ENCODE measurements at regions not wholly inside any gene's neighbourhood (a gene's known extent, or its start where the extent isn't known, plus 50 kb on each side); places are given as distances from the start of the nearest gene placed in this dataset.

- Mint-ChIP-seq H3K9me3 (no peaks in the 10 kb centered on the region), H3K27ac (no peak overlapping the region), H3K36me3 (ENCODE audit: low read depth) (no peaks in the 10 kb centered on the region), H3K4me1 (no peaks in the 10 kb centered on the region), H3K27me3 (peaks cover 3% of the 10 kb centered on the region), H3K4me3 (no peak overlapping the region)
- no peak for ATAC-seq (replicated peaks)
Measured at GRCh38 chr10:70990681-70991080, 102.3 kb upstream of the PCBD1 start.

DNA sequence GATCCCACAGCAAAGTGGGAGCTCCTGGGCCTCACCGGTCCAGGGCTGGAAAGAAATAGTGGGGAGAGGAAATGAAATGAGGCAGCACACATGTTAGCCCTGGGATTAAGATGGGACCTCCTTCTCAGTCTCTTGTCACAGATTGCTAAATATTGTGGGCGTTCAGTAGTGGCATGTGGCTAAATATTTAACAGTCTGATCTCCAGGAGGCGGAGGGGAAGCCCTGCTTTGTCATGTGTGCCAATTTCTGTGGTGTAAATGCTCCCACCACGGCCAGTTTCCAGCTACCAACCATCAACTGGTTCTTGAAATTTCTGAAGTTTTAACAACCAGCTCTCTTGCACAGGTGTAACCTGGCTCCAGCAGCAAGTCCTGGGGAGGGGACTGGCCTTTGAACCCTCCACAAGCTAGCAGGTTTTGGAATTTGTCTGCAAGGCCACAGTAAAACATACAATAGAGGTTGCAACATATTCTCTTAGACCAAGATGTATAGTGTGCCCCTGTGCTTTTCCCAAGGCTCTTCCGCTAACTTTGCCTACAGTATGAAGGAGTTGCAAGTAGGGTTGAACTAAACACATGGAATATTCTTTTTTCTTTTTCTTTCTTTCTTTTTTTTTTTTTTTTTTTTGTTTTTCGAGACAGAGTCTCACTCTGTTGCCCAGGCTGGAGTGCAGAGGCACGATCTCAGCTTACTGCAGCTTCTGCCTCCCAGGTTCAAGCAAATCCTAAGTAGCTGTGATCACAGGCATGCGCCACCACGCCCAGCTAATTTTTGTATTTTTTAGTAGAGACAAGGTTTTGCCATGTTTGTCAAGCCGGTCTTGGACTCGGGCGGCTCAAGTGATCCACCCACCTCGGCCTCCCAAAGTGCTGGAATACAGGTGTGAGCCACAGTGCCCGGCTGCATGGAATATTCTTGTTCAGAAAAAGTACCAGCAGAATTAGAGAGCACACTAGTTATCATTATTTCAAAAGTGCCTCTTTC is 103.1 kb upstream of the PCBD1 start:
- ATAC-seq (replicated peaks) = no peak

DNA sequence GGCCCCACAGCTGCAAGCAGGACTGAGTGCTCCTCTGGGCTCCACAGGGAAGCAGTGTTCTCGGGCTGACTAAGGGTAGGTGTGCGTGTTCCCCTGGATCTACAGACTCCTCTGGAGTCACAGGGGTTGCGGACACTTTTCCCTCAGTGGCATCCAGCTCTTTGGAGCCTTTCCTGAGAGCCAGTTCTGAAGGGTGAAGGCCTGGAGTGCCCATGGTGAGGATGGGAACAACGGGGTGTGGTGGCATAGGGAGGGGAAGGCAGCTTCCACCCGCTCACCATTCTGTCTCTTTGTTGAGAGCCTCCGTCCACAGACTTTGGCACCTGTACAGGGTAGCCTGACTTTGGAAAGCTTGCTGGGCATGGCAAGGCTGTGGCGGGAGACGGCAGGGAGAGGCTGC is 104.1 kb upstream of the PCBD1 start:
- H3K4me3 Mint-ChIP-seq = no peak overlapping the region
- no peaks in the 10 kb centered on the region for H3K9me3 Mint-ChIP-seq
- H3K27ac Mint-ChIP-seq = no peak overlapping the region
- peaks cover 14% of the 10 kb centered on the region for H3K27me3 Mint-ChIP-seq
- no peak for ATAC-seq (replicated peaks)
- no peaks in the 10 kb centered on the region for H3K36me3 Mint-ChIP-seq (ENCODE audit: low read depth)
- no peaks in the 10 kb centered on the region for H3K4me1 Mint-ChIP-seq

More for the DNA sequence above, 103.1 kb upstream of the PCBD1 start:
- H3K9me3 Mint-ChIP-seq = no peaks in the 10 kb centered on the region
- H3K4me1 Mint-ChIP-seq = no peaks in the 10 kb centered on the region
- no peaks in the 10 kb centered on the region for H3K36me3 Mint-ChIP-seq (ENCODE audit: low read depth)
- H3K27me3 Mint-ChIP-seq = peaks cover 9% of the 10 kb centered on the region
- H3K27ac Mint-ChIP-seq = no peak overlapping the region
- H3K4me3 Mint-ChIP-seq = no peak overlapping the region

GRCh38 chr10:70993051-70993450 is 104.7 kb upstream of the PCBD1 start:
- Mint-ChIP-seq H3K4me1 (no peaks in the 10 kb centered on the region), H3K27ac (no peak overlapping the region), H3K36me3 (ENCODE audit: low read depth) (no peaks in the 10 kb centered on the region), H3K4me3 (no peak overlapping the region), H3K27me3 (peaks cover 16% of the 10 kb centered on the region), H3K9me3 (no peaks in the 10 kb centered on the region)
- no peak for ATAC-seq (replicated peaks)

GRCh38 chr10:70996549-70996948 is 108.2 kb upstream of the PCBD1 start:
- Mint-ChIP-seq H3K36me3 (ENCODE audit: low read depth) (no peaks in the 10 kb centered on the region), H3K4me3 (no peak overlapping the region), H3K27ac (no peak overlapping the region), H3K27me3 (peaks cover 30% of the 10 kb centered on the region), H3K4me1 (no peaks in the 10 kb centered on the region), H3K9me3 (peaks cover 5% of the 10 kb centered on the region)
- ATAC-seq (replicated peaks) = no peak

- no peaks in the 10 kb centered on the region for H3K4me1 Mint-ChIP-seq
- no peak overlapping the region for H3K27ac Mint-ChIP-seq
- H3K36me3 Mint-ChIP-seq (ENCODE audit: low read depth) = no peaks in the 10 kb centered on the region
- H3K4me3 Mint-ChIP-seq = no peak overlapping the region
- peaks cover 30% of the 10 kb centered on the region for H3K27me3 Mint-ChIP-seq
- no peak for ATAC-seq (replicated peaks)
- peaks cover 5% of the 10 kb centered on the region for H3K9me3 Mint-ChIP-seq
Measured at GRCh38 chr10:70997236-70997635, 108.9 kb upstream of the PCBD1 start.

DNA sequence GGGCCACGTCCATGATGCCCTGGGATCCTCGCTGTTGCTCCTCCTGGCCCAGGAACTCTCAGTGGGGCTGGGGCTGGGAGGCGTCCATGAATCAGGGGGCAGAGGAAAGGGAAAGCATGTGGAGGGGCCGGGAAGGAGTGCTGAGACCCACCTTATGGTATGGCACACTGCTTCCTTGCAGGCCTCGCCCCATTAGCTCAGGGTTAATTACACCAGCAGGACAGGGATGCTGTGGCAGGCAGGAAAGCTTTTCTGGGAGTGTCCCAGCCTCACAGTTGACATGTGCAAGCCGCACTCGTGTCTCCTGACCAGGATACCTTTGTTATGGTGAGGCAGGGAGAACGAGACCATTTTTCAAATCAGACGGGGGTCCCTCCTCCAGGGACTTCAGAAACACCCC is 109.7 kb upstream of the PCBD1 start:
- no peak for ATAC-seq (replicated peaks)

GRCh38 chr10:71001470-71001869 is 113.1 kb upstream of the PCBD1 start:
- H3K36me3 Mint-ChIP-seq (ENCODE audit: low read depth) = no peaks in the 10 kb centered on the region
- ATAC-seq (replicated peaks) = no peak
- no peak overlapping the region for H3K4me3 Mint-ChIP-seq
- no peaks in the 10 kb centered on the region for H3K4me1 Mint-ChIP-seq
- H3K27me3 Mint-ChIP-seq = peaks cover 21% of the 10 kb centered on the region
- H3K9me3 Mint-ChIP-seq = peaks cover 5% of the 10 kb centered on the region
- H3K27ac Mint-ChIP-seq = no peak overlapping the region

More for the DNA sequence above, 109.7 kb upstream of the PCBD1 start:
- Mint-ChIP-seq H3K4me3 (no peak overlapping the region), H3K27ac (no peak overlapping the region), H3K27me3 (peaks cover 30% of the 10 kb centered on the region), H3K36me3 (ENCODE audit: low read depth) (no peaks in the 10 kb centered on the region), H3K4me1 (no peaks in the 10 kb centered on the region), H3K9me3 (peaks cover 5% of the 10 kb centered on the region)

DNA sequence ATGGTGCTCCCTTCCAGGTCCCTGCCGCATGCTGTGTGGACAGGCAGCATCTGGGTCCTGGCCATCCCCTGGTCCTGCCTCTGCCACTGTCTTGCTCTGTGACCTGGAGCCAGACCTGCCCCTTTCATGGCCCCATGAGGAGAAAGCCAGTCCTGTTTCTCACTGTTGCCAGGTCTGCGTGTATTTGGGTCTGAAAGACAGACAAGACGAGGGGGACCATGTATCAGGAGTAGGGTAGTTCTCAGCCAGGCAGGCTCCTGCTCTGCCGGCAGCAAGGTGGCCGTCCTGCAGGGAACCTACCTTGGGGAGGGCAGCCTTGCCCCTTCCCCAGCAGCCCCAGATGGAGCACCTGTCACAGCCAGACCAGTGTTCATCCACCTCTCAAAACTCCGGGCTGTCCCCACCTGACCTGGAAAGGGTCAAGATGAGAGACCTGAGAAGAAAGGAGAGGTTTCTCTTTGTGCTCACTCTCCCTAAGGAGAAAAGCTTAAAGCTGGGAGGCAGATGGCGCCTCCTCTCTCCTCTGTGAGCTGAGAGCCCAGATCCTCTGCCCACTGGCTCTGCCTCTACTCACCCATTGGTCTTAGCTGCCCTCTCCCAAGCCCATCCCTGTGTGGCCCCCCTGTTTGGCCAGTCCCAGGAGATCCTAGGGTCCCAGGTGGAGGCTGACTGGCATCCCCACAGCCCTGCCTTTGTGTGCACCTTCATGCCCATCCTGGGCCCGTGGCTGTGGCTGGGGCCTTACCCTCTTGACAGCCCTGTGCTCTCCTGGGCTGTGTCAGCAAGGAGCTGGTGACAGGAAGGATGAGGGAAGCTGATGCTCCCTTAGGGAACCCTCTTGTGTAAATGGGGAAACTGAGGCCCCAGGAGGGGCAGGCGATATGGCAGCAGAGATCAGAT is 116.1 kb upstream of the PCBD1 start:
- no peaks in the 10 kb centered on the region for H3K4me1 Mint-ChIP-seq
- no peaks in the 10 kb centered on the region for H3K36me3 Mint-ChIP-seq (ENCODE audit: low read depth)
- ATAC-seq (replicated peaks) = no peak
- H3K9me3 Mint-ChIP-seq = peaks cover 4% of the 10 kb centered on the region
- no peak overlapping the region for H3K4me3 Mint-ChIP-seq
- no peak overlapping the region for H3K27ac Mint-ChIP-seq
- H3K27me3 Mint-ChIP-seq = peaks cover 12% of the 10 kb centered on the region

GRCh38 chr10:71005337-71006305 is 117.3 kb upstream of the PCBD1 start:
- ATAC-seq (replicated peaks) = no peak
- Mint-ChIP-seq H3K27me3 (peaks cover 7% of the 10 kb centered on the region), H3K9me3 (no peaks in the 10 kb centered on the region), H3K4me1 (no peaks in the 10 kb centered on the region), H3K4me3 (no peak overlapping the region), H3K27ac (no peak overlapping the region), H3K36me3 (ENCODE audit: low read depth) (no peaks in the 10 kb centered on the region)

DNA sequence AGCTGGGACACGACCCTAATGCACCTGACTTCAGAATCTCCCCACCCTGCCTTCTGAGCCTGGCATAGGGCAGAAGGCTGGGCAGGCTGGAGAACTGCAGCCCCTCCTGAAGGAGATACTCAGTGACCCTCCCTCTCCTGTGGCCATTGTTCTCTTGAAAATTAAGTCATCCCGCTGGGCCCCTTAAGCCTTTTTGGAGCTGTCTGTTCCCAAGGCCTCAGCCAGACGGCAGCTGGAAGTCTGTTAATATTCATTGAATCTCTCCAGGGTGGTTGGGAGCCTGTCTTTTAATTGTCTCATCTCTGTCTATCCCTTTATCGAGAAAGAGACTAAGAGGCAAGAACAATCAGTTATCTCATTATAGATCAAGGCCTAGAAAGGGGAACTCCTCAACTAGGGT is 118.1 kb upstream of the PCBD1 start:
- Mint-ChIP-seq H3K4me3 (no peak overlapping the region), H3K27ac (no peak overlapping the region), H3K36me3 (ENCODE audit: low read depth) (no peaks in the 10 kb centered on the region), H3K9me3 (no peaks in the 10 kb centered on the region), H3K4me1 (no peaks in the 10 kb centered on the region), H3K27me3 (peaks cover 5% of the 10 kb centered on the region)
- no peak for ATAC-seq (replicated peaks)

GRCh38 chr10:71007516-71007915 is 119.2 kb upstream of the PCBD1 start:
- peaks cover 5% of the 10 kb centered on the region for H3K27me3 Mint-ChIP-seq
- no peak for ATAC-seq (replicated peaks)
- no peaks in the 10 kb centered on the region for H3K9me3 Mint-ChIP-seq
- H3K27ac Mint-ChIP-seq = no peak overlapping the region
- H3K4me1 Mint-ChIP-seq = no peaks in the 10 kb centered on the region
- H3K36me3 Mint-ChIP-seq (ENCODE audit: low read depth) = no peaks in the 10 kb centered on the region
- H3K4me3 Mint-ChIP-seq = no peak overlapping the region

GRCh38 chr10:71008150-71008549 is 119.8 kb upstream of the PCBD1 start:
- Mint-ChIP-seq H3K4me1 (no peaks in the 10 kb centered on the region), H3K4me3 (no peak overlapping the region), H3K9me3 (no peaks in the 10 kb centered on the region), H3K36me3 (ENCODE audit: low read depth) (no peaks in the 10 kb centered on the region), H3K27ac (no peak overlapping the region), H3K27me3 (peaks cover 5% of the 10 kb centered on the region)
- no peak for ATAC-seq (replicated peaks)

DNA sequence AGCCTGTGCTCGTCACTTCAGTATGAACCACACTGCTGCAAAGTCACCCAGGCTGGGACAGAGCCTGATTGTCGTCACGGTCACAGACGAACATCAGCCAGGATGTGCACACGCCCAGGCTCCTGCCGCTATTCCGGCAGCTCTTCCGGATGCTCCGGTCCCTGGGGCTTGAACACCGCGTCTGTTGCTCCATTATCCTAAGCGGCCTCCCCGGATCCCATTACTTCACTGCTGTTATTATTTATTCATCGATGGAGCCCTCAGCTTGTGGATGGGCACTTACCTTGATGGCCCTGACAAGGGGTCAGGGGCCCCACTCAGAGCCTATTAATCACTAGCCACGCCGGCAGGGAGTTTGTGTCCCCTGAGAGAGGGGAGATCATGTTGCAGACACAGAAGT is 120.8 kb upstream of the PCBD1 start:
- Mint-ChIP-seq H3K4me3 (no peak overlapping the region), H3K36me3 (ENCODE audit: low read depth) (no peaks in the 10 kb centered on the region), H3K9me3 (no peaks in the 10 kb centered on the region), H3K27ac (no peak overlapping the region), H3K4me1 (no peaks in the 10 kb centered on the region), H3K27me3 (peaks cover 5% of the 10 kb centered on the region)
- ATAC-seq (replicated peaks) = no peak
